Breast epithelium (tissue), 4 donors: ENCODE measurements at regions not wholly inside any gene's neighbourhood (a gene's known extent, or its start where the extent isn't known, plus 50 kb on each side); places are given as distances from the start of the nearest gene placed in this dataset.

ENCODE experiments used
- DNase-seq, 2 donors: peaks; one replicate each; pipeline ENCODE4 v3.0.0-alpha.2; 2019; ENCODE audit warnings: low spot score in 2 of 2
- H3K27ac ChIP-seq, 2 donors: fragments of 200-600 bp; sonication (generic) in 1 of 2; one replicate each; pipeline ENCODE4 v1.5.1; 2016 to 2019; ENCODE audit warnings: mild to moderate bottlenecking in 1 of 2
- H3K27me3 ChIP-seq, 2 donors: fragments of 200-600 bp; sonication (generic) in 1 of 2; one replicate each; pipeline versions ENCODE4 v1.5.1 to v1.6.0; 2017 to 2019; ENCODE audit warnings: control low read depth in 1 of 2, mild to moderate bottlenecking in 1 of 2
- H3K36me3 ChIP-seq: fragments of 200-600 bp; one replicate; pipeline ENCODE4 v1.5.1; 2019
- H3K4me1 ChIP-seq, 2 donors: fragments of 200-600 bp; sonication (generic); one replicate each; pipeline ENCODE4 v1.5.1; 2016 to 2019; ENCODE audit warnings: control low read depth in 1 of 2
- H3K4me3 ChIP-seq, 3 donors: fragments of 200-600 bp; sonication (generic); 1 replicate in 2 of 3; 2 replicates in 1 of 3; pipeline ENCODE4 v1.5.1; 2016 to 2019; ENCODE audit warnings: mild to moderate bottlenecking in 3 of 3, moderate library complexity in 2 of 3
- H3K9me3 ChIP-seq, 2 donors: fragments of 200-600 bp; sonication (generic) in 1 of 2; one replicate each; pipeline ENCODE4 v1.5.1; 2016 to 2019; ENCODE audit warnings: control low read depth in 1 of 2
- CTCF ChIP-seq, 3 donors: fragments of 450-650 bp; IDR thresholded peaks; one replicate each; pipeline ENCODE4 v1.5.1; 2016 to 2017; ENCODE audit warnings: antibody characterized with exemption in 3 of 3, mild to moderate bottlenecking in 3 of 3, moderate library complexity in 3 of 3
- POLR2A ChIP-seq: fragments of 450-650 bp; IDR thresholded peaks from one replicate; pipeline ENCODE4 v1.6.1; 2016; ENCODE audit warnings: antibody characterized with exemption, mild to moderate bottlenecking, moderate library complexity
- POLR2AphosphoS5 ChIP-seq, 3 donors: sonication (generic); formaldehyde crosslinking; IDR thresholded peaks; one replicate each; pipeline ENCODE4 v1.6.1; 2017; ENCODE audit warnings: antibody characterized with exemption in 3 of 3
- intact Hi-C: fragments of 100-400 bp; cut with DNase I; formaldehyde crosslinking; loops from one replicate; pipeline ENCODE4 v1.15.1; 2023; ENCODE audit warnings: low total_unique reads

- DNase-seq = no peak
- H3K9me3 ChIP-seq = peaks cover 0 to 5% of the 10 kb centered on the region in 2 donors
- TF ChIP-seq POLR2AphosphoS5 (IDR thresholded peaks at IDR 0.05) (no peak), CTCF (IDR thresholded peaks at IDR 0.05) (no peak), POLR2A (no peak)
- H3K36me3 ChIP-seq = no peaks in the 10 kb centered on the region
- no peak overlapping the region for H3K27ac ChIP-seq
- no peak overlapping the region for H3K4me3 ChIP-seq
- H3K27me3 ChIP-seq = no peaks in the 10 kb centered on the region
- intact Hi-C loops = no loop called here
- H3K4me1 ChIP-seq = no peaks in the 10 kb centered on the region
These were observed 513.9 kb upstream of the CELF2 start for GRCh38 chr10:10503772-10504171.

GRCh38 chr10:10508211-10508610 lies 509.5 kb upstream of the CELF2 start:
- no peaks in the 10 kb centered on the region for H3K36me3 ChIP-seq
- no peak overlapping the region for H3K27ac ChIP-seq
- no peaks in the 10 kb centered on the region for H3K27me3 ChIP-seq
- no peaks in the 10 kb centered on the region for H3K4me1 ChIP-seq
- intact Hi-C loops = no loop called here
- no peak overlapping the region for H3K4me3 ChIP-seq
- H3K9me3 ChIP-seq = no peaks in the 10 kb centered on the region
- DNase-seq = no peak
- TF ChIP-seq POLR2AphosphoS5 (IDR thresholded peaks at IDR 0.05) = no peak
- no peak for TF ChIP-seq CTCF (IDR thresholded peaks at IDR 0.05)
- TF ChIP-seq POLR2A = no peak

GRCh38 chr10:10510179-10510578 lies 507.5 kb upstream of the CELF2 start:
- Histone ChIP-seq H3K27ac (no peak overlapping the region), H3K4me1 (no peaks in the 10 kb centered on the region), H3K36me3 (no peaks in the 10 kb centered on the region), H3K27me3 (no peaks in the 10 kb centered on the region), H3K9me3 (no peaks in the 10 kb centered on the region), H3K4me3 (no peak overlapping the region)
- intact Hi-C loops = no loop called here
- no peak for DNase-seq
- TF ChIP-seq POLR2A (no peak), POLR2AphosphoS5 (IDR thresholded peaks at IDR 0.05) (no peak), CTCF (IDR thresholded peaks at IDR 0.05) (no peak)

- no peak overlapping the region for H3K27ac ChIP-seq
- TF ChIP-seq POLR2AphosphoS5 (IDR thresholded peaks at IDR 0.05) = no peak
- no peak for TF ChIP-seq CTCF (IDR thresholded peaks at IDR 0.05)
- no peak for TF ChIP-seq POLR2A
- no peaks in the 10 kb centered on the region for H3K36me3 ChIP-seq
- intact Hi-C loops = no loop called here
- no peak overlapping the region for H3K4me3 ChIP-seq
- no peaks in the 10 kb centered on the region for H3K27me3 ChIP-seq
- H3K9me3 ChIP-seq = no peaks in the 10 kb centered on the region
- no peaks in the 10 kb centered on the region for H3K4me1 ChIP-seq
- no peak for DNase-seq
These were observed 504.6 kb upstream of the CELF2 start for GRCh38 chr10:10513067-10513466.

- Histone ChIP-seq H3K9me3 (no peaks in the 10 kb centered on the region), H3K4me3 (no peak overlapping the region), H3K27me3 (no peaks in the 10 kb centered on the region), H3K4me1 (no peaks in the 10 kb centered on the region), H3K36me3 (no peaks in the 10 kb centered on the region), H3K27ac (no peak overlapping the region)
- intact Hi-C loops = no loop called here
- no peak for TF ChIP-seq POLR2A
- TF ChIP-seq POLR2AphosphoS5 (IDR thresholded peaks at IDR 0.05) = no peak
- no peak for TF ChIP-seq CTCF (IDR thresholded peaks at IDR 0.05)
- DNase-seq = no peak
These were observed 503.8 kb upstream of the CELF2 start for GRCh38 chr10:10513898-10514297.
